GM12892 (cell line): ENCODE measurements at regions not wholly inside any gene's neighbourhood (a gene's known extent, or its start where the extent isn't known, plus 50 kb on each side); places are given as distances from the start of the nearest gene placed in this dataset.

Source experiments
- POLR2A ChIP-seq: IDR thresholded peaks from 2 replicates; pipeline ENCODE4 v1.6.1; 2011; ENCODE audit warnings: low read depth, low read length, control low read depth
- POLR2AphosphoS5 ChIP-seq: IDR thresholded peaks from 2 replicates; pipeline ENCODE4 v1.6.1; 2011; ENCODE audit warnings: low read depth, low read length, control low read depth

- no peak for TF ChIP-seq POLR2A
- TF ChIP-seq POLR2AphosphoS5, result no peak
Observed at GRCh38 chr7:10863476-10863875, 110.2 kb upstream of the PHF14 start.
